ENCODE measurements at regions not wholly inside any gene's neighbourhood (a gene's known extent, or its start where the extent isn't known, plus 50 kb on each side); places are given as distances from the start of the nearest gene placed in this dataset.

GRCh38 chr4:20603671-20604313 lies 96.5 kb upstream of the PACRGL start:
- no peak for TF ChIP-seq POLR2A (IDR thresholded peaks at IDR 0.05; ENCODE audit: low read depth, low read length)
- TF ChIP-seq TAF1 (IDR thresholded peaks at IDR 0.05; ENCODE audit: low read depth, low read length), result no peak
- no peak for TF ChIP-seq POLR2AphosphoS5 (IDR thresholded peaks at IDR 0.05; ENCODE audit: low read depth, low read length)
- TF ChIP-seq POU2F2 (IDR thresholded peaks at IDR 0.05; ENCODE audit: low read depth, low read length), result no peak
- no peak for TF ChIP-seq SPI1 (IDR thresholded peaks at IDR 0.05; ENCODE audit: low read depth, low read length)

Data from GM12891 (cell line).